Naive thymus-derived CD8-positive, alpha-beta T cell (primary cell): ENCODE measurements at regions not wholly inside any gene's neighbourhood (a gene's known extent, or its start where the extent isn't known, plus 50 kb on each side); places are given as distances from the start of the nearest gene placed in this dataset.

ENCODE experiments used
- ATAC-seq, 2 donors: fragments of 150-1000 bp; cut with Tn5 transposase in 1 of 2; sonication (Bioruptor Pico), chemical (Tn5 transposase) in 1 of 2; 1 replicate in 1 of 2; 2 replicates in 1 of 2; pipeline ENCODE4 v1.10.0; 2021; ENCODE audit warnings: mild to moderate bottlenecking in 2 of 2, moderate library complexity in 2 of 2
- POLR2A ChIA-PET: fragments of 350-600 bp; sonication (Branson Sonifier 250); formaldehyde crosslinking; loops from one replicate; lab custom pipeline; 2021; ENCODE audit warnings: antibody characterized with exemption; lab: Charles Lee
- DNase-seq, 10 donors: peaks; one replicate each; pipeline versions ENCODE4 v3.0.0 to v3.0.0-alpha.2; 2020 to 2022
- H3K27ac Mint-ChIP-seq, 10 donors: one replicate each; pipeline ENCODE4 v1.8.0; 2020 to 2022; ENCODE audit warnings: mild to moderate bottlenecking in 10 of 10, mixed read lengths in 10 of 10, moderate library complexity in 4 of 10, inconsistent platforms in 1 of 10
- H3K27me3 Mint-ChIP-seq, 5 donors: one replicate each; pipeline ENCODE4 v1.8.0; 2021 to 2022; ENCODE audit warnings: mixed read lengths in 5 of 5
- H3K36me3 Mint-ChIP-seq, 3 donors: one replicate each; pipeline ENCODE4 v1.8.0; 2020 to 2022; ENCODE audit warnings: mixed read lengths in 3 of 3, mild to moderate bottlenecking in 2 of 3, inconsistent platforms in 1 of 3
- H3K4me1 Mint-ChIP-seq, 4 donors: one replicate each; pipeline ENCODE4 v1.8.0; 2021 to 2022; ENCODE audit warnings: mixed read lengths in 4 of 4
- H3K4me3 Mint-ChIP-seq, 10 donors: one replicate each; pipeline ENCODE4 v1.8.0; 2020 to 2022; ENCODE audit warnings: mild to moderate bottlenecking in 10 of 10, mixed read lengths in 10 of 10, moderate library complexity in 6 of 10, inconsistent platforms in 1 of 10
- H3K9me3 Mint-ChIP-seq, 9 donors: one replicate each; pipeline ENCODE4 v1.8.0; 2020 to 2022; ENCODE audit warnings: mixed read lengths in 9 of 9, mild to moderate bottlenecking in 3 of 9, inconsistent platforms in 1 of 9, moderate library complexity in 1 of 9

GRCh38 chr4:140809676-140810075, 53.5 kb upstream of the TBC1D9 start:
- peaks cover 0 to 5% (median 0%) of the 10 kb centered on the region in 3 donors for H3K36me3 Mint-ChIP-seq
- H3K4me1 Mint-ChIP-seq = peaks cover 0 to 53% (median 1%) of the 10 kb centered on the region in 4 donors
- peak overlapping the region in 2 of 10 donors; percentile 28 to 84 for H3K27ac Mint-ChIP-seq
- POLR2A ChIA-PET = no interaction called here
- DNase-seq (no peak), ATAC-seq (no peak)
- peaks cover 0 to 9% (median 0%) of the 10 kb centered on the region in 9 donors for H3K9me3 Mint-ChIP-seq
- H3K27me3 Mint-ChIP-seq = peaks cover 4 to 25% (median 11%) of the 10 kb centered on the region in 5 donors
- no peak overlapping the region for H3K4me3 Mint-ChIP-seq

- no peak for DNase-seq
- no peak for ATAC-seq
- Mint-ChIP-seq H3K9me3 (peaks cover 0 to 9% (median 0%) of the 10 kb centered on the region in 9 donors), H3K36me3 (peaks cover 0 to 5% (median 0%) of the 10 kb centered on the region in 3 donors), H3K4me3 (no peak overlapping the region), H3K27ac (peak overlapping the region in 1 of 10 donors; percentile 67), H3K4me1 (peaks cover 0 to 58% (median 1%) of the 10 kb centered on the region in 4 donors), H3K27me3 (peaks cover 4 to 24% (median 11%) of the 10 kb centered on the region in 5 donors)
- POLR2A ChIA-PET = no interaction called here
Observed at GRCh38 chr4:140808256-140808655, 52.1 kb upstream of the TBC1D9 start.

- Mint-ChIP-seq H3K36me3 (peaks cover 0 to 5% (median 0%) of the 10 kb centered on the region in 3 donors), H3K9me3 (peaks cover 0 to 9% (median 0%) of the 10 kb centered on the region in 9 donors), H3K27me3 (peaks cover 4 to 25% (median 11%) of the 10 kb centered on the region in 5 donors), H3K27ac (peak overlapping the region in 2 of 10 donors; percentile 43 to 67), H3K4me1 (peaks cover 0 to 58% (median 1%) of the 10 kb centered on the region in 4 donors), H3K4me3 (no peak overlapping the region)
- POLR2A ChIA-PET = no interaction called here
- ATAC-seq = peak in 1 of 2 donors; percentile 49
- no peak for DNase-seq
Observed at GRCh38 chr4:140807491-140808252, 51.5 kb upstream of the TBC1D9 start.

- ATAC-seq (no peak), DNase-seq (no peak)
- POLR2A ChIA-PET = no interaction called here
- Mint-ChIP-seq H3K27me3 (peaks cover 4 to 27% (median 9%) of the 10 kb centered on the region in 5 donors), H3K27ac (peak overlapping the region in 2 of 10 donors; percentile 46 to 64), H3K36me3 (peaks cover 0 to 5% (median 0%) of the 10 kb centered on the region in 3 donors), H3K4me1 (peaks cover 0 to 64% (median 1%) of the 10 kb centered on the region in 4 donors), H3K4me3 (peak overlapping the region in 1 of 10 donors; percentile 3), H3K9me3 (peaks cover 0 to 9% (median 0%) of the 10 kb centered on the region in 9 donors)
Observed at GRCh38 chr4:140806163-140806562, 50.0 kb upstream of the TBC1D9 start.
